Right cardiac atrium (tissue), 5 donors: ENCODE measurements at regions not wholly inside any gene's neighbourhood (a gene's known extent, or its start where the extent isn't known, plus 50 kb on each side); places are given as distances from the start of the nearest gene placed in this dataset.

Experiments used
- ATAC-seq, 2 donors: fragments of 200-7000 bp; cut with Tn5 transposase; one replicate each; pipeline versions ENCODE4 v1.8.0 to v1.9.1; 2020; ENCODE audit warnings: moderate library complexity in 2 of 2, mild to moderate bottlenecking in 1 of 2
- DNase-seq, 3 donors: peaks; one replicate each; pipeline ENCODE4 v3.0.0-alpha.2; 2020
- H3K27ac ChIP-seq: one replicate; pipeline ENCODE4 v1.5.1; 2013; ENCODE audit warnings: mild to moderate bottlenecking, low read length, control low read depth, moderate library complexity
- H3K27me3 ChIP-seq: one replicate; pipeline ENCODE4 v1.6.1; 2013; ENCODE audit not compliant: control insufficient read depth, insufficient read depth
- H3K4me1 ChIP-seq: one replicate; pipeline ENCODE4 v1.6.1; 2013; ENCODE audit warnings: low read length; ENCODE audit not compliant: control insufficient read depth, insufficient read depth
- H3K4me3 ChIP-seq: one replicate; pipeline ENCODE4 v1.5.1; 2013; ENCODE audit warnings: low read length, control low read depth
- H3K9me3 ChIP-seq: one replicate; pipeline ENCODE4 v1.6.1; 2013; ENCODE audit warnings: low read length; ENCODE audit not compliant: control insufficient read depth
- WGBS: extraction: QIAGEN DNeasy Blood & Tissue Kit; methylation state at CpG from one replicate; pipeline ENCODE4 v1.1.7; 2013; 5-methylcytosine and 5-hydroxymethylcytosine counted together
- intact Hi-C, 4 donors: fragments of 100-400 bp; cut with DNase I; formaldehyde crosslinking; loops; one replicate each; pipeline versions ENCODE4 v1.11.0 to v1.14.0; 2022 to 2023
- donor health status: healthy with polysubstance abuse.
- donor health status: DM: no; HTN: yes; CAD: no.
- donor health status: DM: no; HTN: no; CAD: no.
- donor health status: DM: no; HTN: yes; CAD: no; lungs with severe emphysema.
- donor health status: DM: yes; HTN: yes; CAD: no.

GRCh38 chr4:163077680-163078079 is 89.0 kb downstream of the NAF1 start:
- Histone ChIP-seq H3K4me3 (no peak overlapping the region), H3K27me3 (no peaks in the 10 kb centered on the region), H3K27ac (no peak overlapping the region), H3K9me3 (no peaks in the 10 kb centered on the region), H3K4me1 (no peaks in the 10 kb centered on the region)
- DNase-seq (no peak), ATAC-seq (no peak)
- intact Hi-C loops = no loop called here
- WGBS = 75% methylated on average over 1 of the region's 1 CpG

GRCh38 chr4:163072222-163072621 is 94.5 kb downstream of the NAF1 start:
- no peaks in the 10 kb centered on the region for H3K9me3 ChIP-seq
- 66% methylated on average over 4 of the region's 4 CpGs for WGBS
- no peak overlapping the region for H3K27ac ChIP-seq
- intact Hi-C loops = no loop called here
- DNase-seq = no peak
- no peaks in the 10 kb centered on the region for H3K4me1 ChIP-seq
- H3K27me3 ChIP-seq = no peaks in the 10 kb centered on the region
- no peak for ATAC-seq
- H3K4me3 ChIP-seq = no peak overlapping the region

GRCh38 chr4:163071308-163071707 is 95.4 kb downstream of the NAF1 start:
- Histone ChIP-seq H3K9me3 (no peaks in the 10 kb centered on the region), H3K27me3 (no peaks in the 10 kb centered on the region), H3K4me1 (no peaks in the 10 kb centered on the region), H3K4me3 (no peak overlapping the region), H3K27ac (no peak overlapping the region)
- DNase-seq = no peak
- ATAC-seq = no peak
- intact Hi-C loops = no loop called here

GRCh38 chr4:163070023-163070422 is 96.7 kb downstream of the NAF1 start:
- no peak for DNase-seq
- WGBS = 59% methylated on average over 2 of the region's 2 CpGs
- Histone ChIP-seq H3K9me3 (no peaks in the 10 kb centered on the region), H3K4me3 (no peak overlapping the region), H3K4me1 (no peaks in the 10 kb centered on the region), H3K27me3 (no peaks in the 10 kb centered on the region), H3K27ac (no peak overlapping the region)
- no peak for ATAC-seq
- intact Hi-C loops = no loop called here

- intact Hi-C loops = no loop called here
- Histone ChIP-seq H3K9me3 (no peaks in the 10 kb centered on the region), H3K4me3 (no peak overlapping the region), H3K27ac (no peak overlapping the region), H3K27me3 (no peaks in the 10 kb centered on the region), H3K4me1 (no peaks in the 10 kb centered on the region)
- no peak for DNase-seq
- no peak for ATAC-seq
- WGBS = 82% methylated on average over 3 of the region's 3 CpGs
Observed at GRCh38 chr4:163063891-163064290, 102.8 kb downstream of the NAF1 start.

- H3K4me3 ChIP-seq = no peak overlapping the region
- no peaks in the 10 kb centered on the region for H3K27me3 ChIP-seq
- no peaks in the 10 kb centered on the region for H3K4me1 ChIP-seq
- ATAC-seq (no peak), DNase-seq (peak in 2 of 3 donors; percentile 18 to 53)
- intact Hi-C loops = no loop called here
- no peak overlapping the region for H3K27ac ChIP-seq
- no peaks in the 10 kb centered on the region for H3K9me3 ChIP-seq
- 64% methylated on average over 3 of the region's 3 CpGs for WGBS
Observed at GRCh38 chr4:163048447-163048846, 118.2 kb downstream of the NAF1 start.

- no peaks in the 10 kb centered on the region for H3K9me3 ChIP-seq
- 94% methylated on average over 3 of the region's 3 CpGs for WGBS
- H3K4me3 ChIP-seq = no peak overlapping the region
- H3K4me1 ChIP-seq = no peaks in the 10 kb centered on the region
- DNase-seq = no peak
- intact Hi-C loops = no loop called here
- no peak for ATAC-seq
- H3K27me3 ChIP-seq = no peaks in the 10 kb centered on the region
- no peak overlapping the region for H3K27ac ChIP-seq
Observed at GRCh38 chr4:163042306-163042705, 124.4 kb downstream of the NAF1 start.

GRCh38 chr4:163017135-163017534 is 149.6 kb downstream of the NAF1 start:
- intact Hi-C loops = no loop called here
- DNase-seq = no peak

GRCh38 chr4:163012816-163013215 is 153.9 kb downstream of the NAF1 start:
- Histone ChIP-seq H3K4me3 (no peak overlapping the region), H3K27ac (no peak overlapping the region), H3K27me3 (no peaks in the 10 kb centered on the region), H3K4me1 (no peaks in the 10 kb centered on the region), H3K9me3 (no peaks in the 10 kb centered on the region)
- intact Hi-C loops = no loop called here
- WGBS = 62% methylated on average over 4 of the region's 4 CpGs
- no peak for ATAC-seq
- DNase-seq = no peak

More at GRCh38 chr4:163017135-163017534, 149.6 kb downstream of the NAF1 start:
- Histone ChIP-seq H3K27me3 (no peaks in the 10 kb centered on the region), H3K4me1 (no peaks in the 10 kb centered on the region), H3K4me3 (no peak overlapping the region), H3K9me3 (no peaks in the 10 kb centered on the region), H3K27ac (no peak overlapping the region)
- no peak for ATAC-seq
- 94% methylated on average over 1 of the region's 1 CpG for WGBS

- Histone ChIP-seq H3K4me1 (no peaks in the 10 kb centered on the region), H3K9me3 (no peaks in the 10 kb centered on the region), H3K27me3 (no peaks in the 10 kb centered on the region), H3K4me3 (no peak overlapping the region), H3K27ac (no peak overlapping the region)
- DNase-seq (no peak), ATAC-seq (no peak)
- intact Hi-C loops = no loop called here
- WGBS = 66% methylated on average over 4 of the region's 4 CpGs
Observed at GRCh38 chr4:163003979-163004378, 162.7 kb downstream of the NAF1 start.

- Histone ChIP-seq H3K27me3 (no peaks in the 10 kb centered on the region), H3K27ac (no peak overlapping the region), H3K9me3 (no peaks in the 10 kb centered on the region), H3K4me3 (no peak overlapping the region), H3K4me1 (no peaks in the 10 kb centered on the region)
- DNase-seq (no peak), ATAC-seq (no peak)
- intact Hi-C loops = no loop called here
Observed at GRCh38 chr4:162988530-162988929, 178.2 kb downstream of the NAF1 start.

GRCh38 chr4:162985131-162985530 is 181.6 kb downstream of the NAF1 start:
- WGBS = 94% methylated on average over 13 of the region's 13 CpGs
- DNase-seq (no peak), ATAC-seq (no peak)
- no peak overlapping the region for H3K27ac ChIP-seq
- intact Hi-C loops = no loop called here
- no peaks in the 10 kb centered on the region for H3K9me3 ChIP-seq
- no peaks in the 10 kb centered on the region for H3K4me1 ChIP-seq
- H3K27me3 ChIP-seq = no peaks in the 10 kb centered on the region
- H3K4me3 ChIP-seq = no peak overlapping the region
